ENCODE measurements at regions not wholly inside any gene's neighbourhood (a gene's known extent, or its start where the extent isn't known, plus 50 kb on each side); places are given as distances from the start of the nearest gene placed in this dataset.

DNA sequence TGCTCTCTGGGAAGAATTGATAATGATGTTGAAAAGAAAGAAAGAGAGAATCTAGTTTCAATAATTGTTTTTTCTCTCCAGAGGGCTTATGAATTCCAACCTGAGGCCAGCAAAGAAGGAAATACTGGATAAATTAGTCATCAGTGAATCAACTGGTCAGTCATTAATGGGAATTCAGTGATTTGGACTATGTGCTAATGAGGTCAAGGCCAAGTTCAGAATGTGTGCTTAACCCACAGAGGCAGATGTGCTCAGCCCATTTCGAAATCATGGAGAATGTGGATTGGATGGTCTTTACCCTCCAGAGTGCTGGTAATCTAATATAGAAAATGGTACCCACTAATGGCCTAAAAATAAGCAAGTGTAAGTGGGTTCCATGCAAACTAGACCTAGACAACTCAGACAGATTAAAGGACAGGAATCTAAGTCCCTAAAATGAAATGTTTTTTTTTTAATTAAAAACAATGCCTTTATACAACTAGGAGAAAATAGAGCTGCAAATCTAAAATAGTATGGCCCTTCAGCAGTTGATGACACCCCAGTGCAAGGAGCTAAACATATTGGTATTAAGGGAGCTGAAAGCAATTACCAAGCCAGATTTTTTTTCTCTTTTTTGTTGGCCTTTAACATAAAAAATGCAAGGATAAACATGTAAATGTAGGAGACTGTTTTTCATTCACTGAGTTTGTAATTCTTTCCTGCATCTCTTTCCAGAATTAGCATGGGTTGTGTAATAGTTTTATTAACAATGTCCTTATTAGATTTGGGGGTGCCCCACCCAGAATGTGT is 296.9 kb downstream of the SATB2 start:
- Mint-ChIP-seq H3K27ac (no peak overlapping the region), H3K36me3 (ENCODE audit: insufficient read depth) (no peaks in the 10 kb centered on the region), H3K4me1 (ENCODE audit: low read depth in 2 of 2) (no peaks in the 10 kb centered on the region), H3K27me3 (no peaks in the 10 kb centered on the region), H3K4me3 (no peak overlapping the region), H3K9me3 (peaks cover 8 to 18% of the 10 kb centered on the region in 2 donors)
- ATAC-seq (replicated peaks) (no peak), DNase-seq (no peak)

DNA sequence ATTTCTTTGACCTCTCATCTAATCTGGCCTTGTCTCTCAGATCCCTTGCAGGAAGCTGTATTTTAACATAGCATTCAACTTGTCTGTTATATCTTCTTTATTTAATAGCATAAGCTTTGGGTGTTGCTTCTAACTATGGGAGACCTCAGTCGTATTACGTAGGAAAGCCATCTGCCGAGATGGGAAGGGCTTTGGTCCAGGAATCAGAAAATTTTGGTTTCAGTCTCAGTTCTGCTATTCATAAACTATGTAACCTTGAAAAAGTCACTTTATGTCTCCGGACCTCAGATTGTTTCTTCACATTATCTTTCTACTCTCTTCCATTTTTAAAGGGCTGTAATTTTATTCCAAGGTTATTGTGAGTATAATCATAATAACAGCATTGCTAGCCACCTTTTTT is 297.7 kb downstream of the SATB2 start:
- Mint-ChIP-seq H3K27ac (no peak overlapping the region), H3K9me3 (peaks cover 9 to 22% of the 10 kb centered on the region in 2 donors), H3K36me3 (ENCODE audit: insufficient read depth) (no peaks in the 10 kb centered on the region), H3K27me3 (no peaks in the 10 kb centered on the region), H3K4me3 (no peak overlapping the region), H3K4me1 (ENCODE audit: low read depth in 2 of 2) (no peaks in the 10 kb centered on the region)
- ATAC-seq (replicated peaks): no peak
- DNase-seq: no peak

GRCh38 chr2:199148076-199148845 is 309.5 kb downstream of the SATB2 start:
- Mint-ChIP-seq H3K27me3 (no peaks in the 10 kb centered on the region), H3K9me3 (peaks cover 0 to 6% of the 10 kb centered on the region in 2 donors), H3K36me3 (ENCODE audit: insufficient read depth) (no peaks in the 10 kb centered on the region), H3K27ac (no peak overlapping the region), H3K4me3 (no peak overlapping the region), H3K4me1 (ENCODE audit: low read depth in 2 of 2) (no peaks in the 10 kb centered on the region)
- ATAC-seq (replicated peaks): no peak
- DNase-seq: no peak

- no peaks in the 10 kb centered on the region for H3K27me3 Mint-ChIP-seq
- peaks cover 6 to 8% of the 10 kb centered on the region in 2 donors for H3K9me3 Mint-ChIP-seq
- H3K4me3 Mint-ChIP-seq: no peak overlapping the region
- H3K27ac Mint-ChIP-seq: no peak overlapping the region
- DNase-seq (no peak), ATAC-seq (replicated peaks) (no peak)
- H3K4me1 Mint-ChIP-seq (ENCODE audit: low read depth in 2 of 2): no peaks in the 10 kb centered on the region
- no peaks in the 10 kb centered on the region for H3K36me3 Mint-ChIP-seq (ENCODE audit: insufficient read depth)
These were observed 310.5 kb downstream of the SATB2 start for GRCh38 chr2:199147216-199147615.

DNA sequence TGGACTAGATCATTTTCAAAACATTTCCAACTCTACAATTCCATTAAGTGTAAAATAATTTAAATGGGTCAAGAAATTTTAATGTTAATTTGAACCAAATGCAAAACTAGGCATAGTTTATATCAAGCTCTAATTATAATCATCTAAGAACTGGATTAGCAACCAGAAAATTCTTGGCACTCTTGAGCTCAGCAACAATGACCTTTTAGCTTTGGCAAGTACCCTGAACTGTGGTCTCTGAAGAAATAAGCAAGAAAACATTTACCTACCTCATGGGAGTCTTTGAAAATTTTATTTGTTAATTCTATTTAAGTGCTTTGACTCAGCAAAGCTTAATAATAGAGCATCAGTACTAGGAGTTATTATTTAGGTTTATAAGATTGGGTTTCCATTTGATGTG is 313.2 kb downstream of the SATB2 start:
- no peaks in the 10 kb centered on the region for H3K4me1 Mint-ChIP-seq (ENCODE audit: low read depth in 2 of 2)

DNA sequence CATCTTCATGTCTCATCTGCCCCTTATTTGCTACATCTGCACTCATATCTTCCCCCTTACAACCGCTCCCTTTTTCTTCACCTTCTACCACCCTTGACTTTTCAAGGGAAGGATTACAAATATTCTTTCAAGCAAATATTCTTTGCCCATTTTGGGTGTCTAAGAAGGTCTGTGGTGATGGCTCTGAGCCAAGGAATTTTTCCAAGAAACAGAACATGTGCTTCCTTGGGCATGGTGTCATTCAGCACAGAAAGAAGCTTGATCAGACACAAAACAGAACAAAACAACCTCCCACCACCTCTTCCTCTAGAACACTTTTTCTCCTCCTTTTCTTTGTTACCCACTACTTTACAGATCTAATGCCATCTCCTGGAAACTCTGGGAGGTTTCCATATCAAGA is 313.7 kb downstream of the SATB2 start:
- Mint-ChIP-seq H3K27me3 (no peaks in the 10 kb centered on the region), H3K9me3 (peaks cover 4 to 8% of the 10 kb centered on the region in 2 donors), H3K36me3 (ENCODE audit: insufficient read depth) (no peaks in the 10 kb centered on the region), H3K4me3 (no peak overlapping the region), H3K27ac (no peak overlapping the region), H3K4me1 (ENCODE audit: low read depth in 2 of 2) (no peaks in the 10 kb centered on the region)
- ATAC-seq (replicated peaks): no peak
- DNase-seq: no peak

More for the DNA sequence above, 313.2 kb downstream of the SATB2 start:
- Mint-ChIP-seq H3K27me3 (no peaks in the 10 kb centered on the region), H3K9me3 (peaks cover 4 to 8% of the 10 kb centered on the region in 2 donors), H3K27ac (no peak overlapping the region), H3K4me3 (no peak overlapping the region), H3K36me3 (ENCODE audit: insufficient read depth) (no peaks in the 10 kb centered on the region)
- DNase-seq: no peak
- no peak for ATAC-seq (replicated peaks)

DNA sequence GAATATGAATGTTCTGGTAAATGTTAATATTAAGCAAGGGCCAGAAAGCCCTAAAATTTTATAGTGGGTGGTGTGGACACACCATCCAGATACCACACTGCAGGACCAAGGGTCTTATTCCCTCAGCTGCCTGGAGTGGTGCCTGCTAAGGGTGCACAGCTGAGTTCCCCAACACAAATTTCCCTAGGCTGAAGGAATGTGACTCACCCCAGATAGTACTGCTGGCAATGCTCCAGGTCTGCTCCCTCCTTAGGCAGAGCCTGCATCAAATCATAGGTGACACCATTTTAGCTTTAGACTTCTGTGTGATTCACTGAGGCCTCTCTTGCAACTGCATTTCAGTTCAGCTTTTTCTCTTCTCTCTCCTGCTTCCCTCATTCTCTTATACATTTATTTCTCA is 321.1 kb downstream of the SATB2 start:
- Mint-ChIP-seq H3K4me1 (ENCODE audit: low read depth in 2 of 2) (no peaks in the 10 kb centered on the region), H3K9me3 (no peaks in the 10 kb centered on the region), H3K27ac (no peak overlapping the region), H3K4me3 (no peak overlapping the region), H3K36me3 (ENCODE audit: insufficient read depth) (no peaks in the 10 kb centered on the region), H3K27me3 (no peaks in the 10 kb centered on the region)
- DNase-seq: no peak
- ATAC-seq (replicated peaks): no peak

- no peak for DNase-seq
- Mint-ChIP-seq H3K27me3 (no peaks in the 10 kb centered on the region), H3K27ac (no peak overlapping the region), H3K36me3 (ENCODE audit: insufficient read depth) (no peaks in the 10 kb centered on the region), H3K4me3 (no peak overlapping the region), H3K4me1 (ENCODE audit: low read depth in 2 of 2) (no peaks in the 10 kb centered on the region), H3K9me3 (no peaks in the 10 kb centered on the region)
- no peak for ATAC-seq (replicated peaks)
These were observed 321.5 kb downstream of the SATB2 start for GRCh38 chr2:199136242-199136641.

GRCh38 chr2:199131876-199132275 is 325.9 kb downstream of the SATB2 start:
- ATAC-seq (replicated peaks): no peak
- Mint-ChIP-seq H3K4me3 (no peak overlapping the region), H3K27ac (no peak overlapping the region), H3K9me3 (no peaks in the 10 kb centered on the region), H3K4me1 (ENCODE audit: low read depth in 2 of 2) (no peaks in the 10 kb centered on the region), H3K36me3 (ENCODE audit: insufficient read depth) (no peaks in the 10 kb centered on the region), H3K27me3 (no peaks in the 10 kb centered on the region)
- no peak for DNase-seq

DNA sequence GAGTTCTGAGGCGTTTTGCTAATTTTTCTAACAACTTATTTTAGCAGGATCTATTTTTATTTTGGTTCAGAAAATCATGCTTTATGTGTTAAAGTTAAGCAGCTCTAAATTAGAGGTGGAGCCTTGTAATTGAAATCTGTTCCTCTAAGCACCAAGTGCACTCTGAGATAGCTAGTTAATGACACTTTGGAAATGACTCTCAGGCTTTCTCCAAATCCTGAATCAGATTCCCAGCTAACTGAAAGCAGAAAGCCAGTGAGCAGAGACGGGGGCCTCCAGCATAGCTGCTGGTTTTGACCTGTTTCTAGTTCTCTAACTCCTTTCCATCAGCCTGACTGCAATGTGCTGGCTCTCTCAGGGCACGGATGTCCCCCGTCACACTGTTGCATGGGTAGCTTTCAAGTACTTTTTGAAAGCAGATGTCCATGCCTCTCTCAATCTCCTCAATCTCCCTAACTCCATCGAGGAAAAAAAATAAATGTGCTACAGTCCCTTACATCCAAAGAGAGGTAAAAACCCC is 326.5 kb downstream of the SATB2 start:
- no peak overlapping the region for H3K4me3 Mint-ChIP-seq
- no peaks in the 10 kb centered on the region for H3K36me3 Mint-ChIP-seq (ENCODE audit: insufficient read depth)

GRCh38 chr2:199130501-199130900 is 327.2 kb downstream of the SATB2 start:
- H3K36me3 Mint-ChIP-seq (ENCODE audit: insufficient read depth): no peaks in the 10 kb centered on the region
- DNase-seq: no peak
- H3K27me3 Mint-ChIP-seq: no peaks in the 10 kb centered on the region
- H3K4me3 Mint-ChIP-seq: no peak overlapping the region
- no peak for ATAC-seq (replicated peaks)
- no peaks in the 10 kb centered on the region for H3K9me3 Mint-ChIP-seq
- H3K4me1 Mint-ChIP-seq (ENCODE audit: low read depth in 2 of 2): no peaks in the 10 kb centered on the region
- H3K27ac Mint-ChIP-seq: no peak overlapping the region

More for the DNA sequence above, 326.5 kb downstream of the SATB2 start:
- no peak overlapping the region for H3K27ac Mint-ChIP-seq
- H3K9me3 Mint-ChIP-seq: no peaks in the 10 kb centered on the region
- ATAC-seq (replicated peaks) (no peak), DNase-seq (no peak)
- H3K27me3 Mint-ChIP-seq: no peaks in the 10 kb centered on the region
- no peaks in the 10 kb centered on the region for H3K4me1 Mint-ChIP-seq (ENCODE audit: low read depth in 2 of 2)

GRCh38 chr2:199128476-199129229 is 329.1 kb downstream of the SATB2 start:
- Mint-ChIP-seq H3K27me3 (no peaks in the 10 kb centered on the region), H3K9me3 (no peaks in the 10 kb centered on the region), H3K4me3 (no peak overlapping the region), H3K27ac (no peak overlapping the region), H3K4me1 (ENCODE audit: low read depth in 2 of 2) (no peaks in the 10 kb centered on the region), H3K36me3 (ENCODE audit: insufficient read depth) (no peaks in the 10 kb centered on the region)
- ATAC-seq (replicated peaks): no peak
- DNase-seq: no peak

- no peaks in the 10 kb centered on the region for H3K36me3 Mint-ChIP-seq (ENCODE audit: insufficient read depth)
- no peak overlapping the region for H3K27ac Mint-ChIP-seq
- no peak for DNase-seq
- ATAC-seq (replicated peaks): no peak
- no peaks in the 10 kb centered on the region for H3K27me3 Mint-ChIP-seq
- peaks cover 7 to 8% of the 10 kb centered on the region in 2 donors for H3K9me3 Mint-ChIP-seq
- H3K4me1 Mint-ChIP-seq (ENCODE audit: low read depth in 2 of 2): no peaks in the 10 kb centered on the region
- H3K4me3 Mint-ChIP-seq: no peak overlapping the region
These were observed 337.9 kb downstream of the SATB2 start for GRCh38 chr2:199119796-199120195.
